Smooth muscle cell (in vitro differentiated cells): ENCODE measurements at regions not wholly inside any gene's neighbourhood (a gene's known extent, or its start where the extent isn't known, plus 50 kb on each side); places are given as distances from the start of the nearest gene placed in this dataset.
"Not testable (repeated sequence)": the region's sequence is repeated elsewhere in the genome, so short reads cannot be mapped to it uniquely, and the experiment has no call there.

Source experiments
- DNase-seq: peaks from one replicate; lab custom pipeline; 2025; ENCODE audit not compliant: unreplicated experiment; lab: John Stamatoyannopoulos, UW
- H2AFZ ChIP-seq: fragments of 200-600 bp; sonication (generic); 2 replicates; pipeline ENCODE4 v1.6.0; 2016; ENCODE audit warnings: antibody characterized with exemption, low read depth, mild to moderate bottlenecking
- H3F3A ChIP-seq: fragments of 200-600 bp; sonication (generic); 2 replicates; pipeline ENCODE4 v1.6.0; 2017; ENCODE audit warnings: antibody characterized with exemption, low read depth
- H3K27ac ChIP-seq: fragments of 200-600 bp; sonication (generic); 2 replicates; pipeline ENCODE4 v1.5.1; 2016; ENCODE audit warnings: low read depth, mild to moderate bottlenecking
- H3K27me3 ChIP-seq: fragments of 200-600 bp; sonication (generic); 2 replicates; pipeline ENCODE4 v1.6.1; 2016; ENCODE audit warnings: low read depth, mild to moderate bottlenecking
- H3K36me3 ChIP-seq: fragments of 200-600 bp; sonication (generic); 2 replicates; pipeline ENCODE4 v1.5.1; 2016; ENCODE audit warnings: low read depth
- H3K4me1 ChIP-seq: fragments of 200-600 bp; sonication (generic); 2 replicates; pipeline ENCODE4 v1.5.1; 2016; ENCODE audit warnings: low read depth
- H3K4me2 ChIP-seq: fragments of 200-600 bp; sonication (generic); 2 replicates; pipeline ENCODE4 v1.6.0; 2016; ENCODE audit warnings: mild to moderate bottlenecking
- H3K4me3 ChIP-seq: fragments of 200-600 bp; sonication (generic); 2 replicates; pipeline ENCODE4 v1.5.1; 2016; ENCODE audit warnings: mild to moderate bottlenecking
- H3K79me2 ChIP-seq: fragments of 200-600 bp; sonication (generic); 2 replicates; pipeline ENCODE4 v1.6.0; 2016; ENCODE audit warnings: low read depth, mild to moderate bottlenecking
- H3K9ac ChIP-seq: fragments of 200-600 bp; sonication (generic); 2 replicates; pipeline ENCODE4 v1.6.0; 2016; ENCODE audit warnings: low read depth
- H3K9me3 ChIP-seq: fragments of 200-600 bp; sonication (generic); replicated peaks from 2 replicates; pipeline ENCODE4 v1.5.1; 2016; ENCODE audit warnings: low read depth
- H4K20me1 ChIP-seq: fragments of 200-600 bp; sonication (generic); 2 replicates; pipeline ENCODE4 v1.6.0; 2016; ENCODE audit warnings: low read depth
- WGBS: methylation state at CpG from one replicate; pipeline ENCODE4 v1.1.7; 2016; ENCODE audit warnings: low lambda C conversion rate; 5-methylcytosine and 5-hydroxymethylcytosine counted together
- TF ChIP-seq, protein P1 (sequence below): fragments of 200-600 bp; sonication (generic); IDR thresholded peaks from 2 replicates; pipeline ENCODE4 v1.5.1; 2017; ENCODE audit warnings: borderline replicate concordance, mild to moderate bottlenecking, antibody characterized with exemption; ENCODE audit not compliant: insufficient read depth, poor library complexity, severe bottlenecking

DNA sequence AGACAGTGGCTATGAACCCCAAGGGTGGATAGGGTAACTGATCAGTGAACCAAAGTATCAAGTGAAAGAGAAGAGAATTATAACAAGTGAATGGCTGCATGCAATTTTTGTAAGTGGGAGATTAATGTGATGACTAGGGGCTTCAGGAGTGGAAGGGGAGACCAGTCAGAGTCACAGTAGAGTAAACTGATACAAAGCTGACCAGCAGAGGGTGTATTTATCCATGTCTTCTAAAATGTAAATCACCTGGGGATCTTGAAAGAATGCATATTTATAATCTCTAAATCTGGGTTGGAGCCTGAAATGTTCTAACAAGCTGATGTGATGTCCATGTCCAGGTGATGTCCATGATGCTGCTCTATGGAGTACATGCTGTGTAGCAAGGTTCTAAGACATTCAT is 1351.3 kb upstream of the CHAC2 start:
- H3K4me1 ChIP-seq = no peaks in the 10 kb centered on the region
- no peak overlapping the region for H3K4me3 ChIP-seq
- no peaks in the 10 kb centered on the region for H3K9me3 ChIP-seq
- H3F3A ChIP-seq = no peaks in the 10 kb centered on the region
- no peaks in the 10 kb centered on the region for H3K36me3 ChIP-seq
- H2AFZ ChIP-seq = no peak overlapping the region
- no peaks in the 10 kb centered on the region for H3K79me2 ChIP-seq
- DNase-seq = no peak
- H3K9ac ChIP-seq = no peak overlapping the region
- H3K27ac ChIP-seq = no peak overlapping the region
- H3K4me2 ChIP-seq = no peak overlapping the region
- no peaks in the 10 kb centered on the region for H4K20me1 ChIP-seq
- no peaks in the 10 kb centered on the region for H3K27me3 ChIP-seq
- TF ChIP-seq, protein P1, sequence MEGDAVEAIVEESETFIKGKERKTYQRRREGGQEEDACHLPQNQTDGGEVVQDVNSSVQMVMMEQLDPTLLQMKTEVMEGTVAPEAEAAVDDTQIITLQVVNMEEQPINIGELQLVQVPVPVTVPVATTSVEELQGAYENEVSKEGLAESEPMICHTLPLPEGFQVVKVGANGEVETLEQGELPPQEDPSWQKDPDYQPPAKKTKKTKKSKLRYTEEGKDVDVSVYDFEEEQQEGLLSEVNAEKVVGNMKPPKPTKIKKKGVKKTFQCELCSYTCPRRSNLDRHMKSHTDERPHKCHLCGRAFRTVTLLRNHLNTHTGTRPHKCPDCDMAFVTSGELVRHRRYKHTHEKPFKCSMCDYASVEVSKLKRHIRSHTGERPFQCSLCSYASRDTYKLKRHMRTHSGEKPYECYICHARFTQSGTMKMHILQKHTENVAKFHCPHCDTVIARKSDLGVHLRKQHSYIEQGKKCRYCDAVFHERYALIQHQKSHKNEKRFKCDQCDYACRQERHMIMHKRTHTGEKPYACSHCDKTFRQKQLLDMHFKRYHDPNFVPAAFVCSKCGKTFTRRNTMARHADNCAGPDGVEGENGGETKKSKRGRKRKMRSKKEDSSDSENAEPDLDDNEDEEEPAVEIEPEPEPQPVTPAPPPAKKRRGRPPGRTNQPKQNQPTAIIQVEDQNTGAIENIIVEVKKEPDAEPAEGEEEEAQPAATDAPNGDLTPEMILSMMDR = peak; percentile 24

DNA sequence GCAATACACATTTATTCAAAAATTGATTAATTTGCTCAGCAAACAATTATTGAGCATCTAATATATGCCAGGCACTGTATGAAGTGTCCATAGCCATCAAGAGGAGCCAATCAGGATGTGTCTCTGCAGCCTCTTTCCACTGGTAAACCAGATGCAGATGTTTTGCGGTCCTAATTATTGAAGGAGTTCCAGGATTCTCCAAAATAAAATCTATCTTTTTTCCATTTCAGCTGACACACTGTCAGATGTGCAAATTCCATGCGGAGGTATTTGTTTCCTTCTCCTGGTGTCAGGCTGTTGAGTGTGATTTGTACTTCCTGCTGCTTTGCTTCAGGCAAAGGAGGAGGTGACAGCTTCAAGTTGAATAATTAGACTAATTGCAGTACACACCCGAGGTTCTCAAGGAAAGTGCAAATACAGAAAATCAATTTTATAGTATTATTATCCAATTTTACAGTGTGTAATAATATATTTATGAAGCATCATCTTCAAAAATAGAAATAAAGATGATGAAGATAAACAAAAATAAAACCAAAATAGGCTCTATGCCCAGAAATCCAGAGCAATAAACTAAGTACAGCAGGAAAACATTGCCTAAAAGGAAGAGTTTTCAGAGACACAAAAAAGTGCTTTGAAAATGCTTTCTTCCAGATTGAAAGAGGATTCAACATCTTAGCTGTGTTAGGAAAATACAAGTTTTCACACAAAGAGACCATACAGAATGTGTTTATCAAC is 1352.9 kb upstream of the CHAC2 start:
- no peaks in the 10 kb centered on the region for H3K9me3 ChIP-seq
- no peaks in the 10 kb centered on the region for H4K20me1 ChIP-seq
- no peak for DNase-seq
- 56% methylated on average over 3 of the region's 3 CpGs for WGBS
- no peaks in the 10 kb centered on the region for H3K36me3 ChIP-seq
- H3K9ac ChIP-seq = no peak overlapping the region
- H3K79me2 ChIP-seq = no peaks in the 10 kb centered on the region
- H3K4me1 ChIP-seq = no peaks in the 10 kb centered on the region
- H3K27me3 ChIP-seq = no peaks in the 10 kb centered on the region
- no peaks in the 10 kb centered on the region for H3F3A ChIP-seq
- H3K27ac ChIP-seq = no peak overlapping the region
- no peak overlapping the region for H3K4me2 ChIP-seq
- TF ChIP-seq, protein P1 = no peak
- no peak overlapping the region for H2AFZ ChIP-seq
- H3K4me3 ChIP-seq = no peak overlapping the region

DNA sequence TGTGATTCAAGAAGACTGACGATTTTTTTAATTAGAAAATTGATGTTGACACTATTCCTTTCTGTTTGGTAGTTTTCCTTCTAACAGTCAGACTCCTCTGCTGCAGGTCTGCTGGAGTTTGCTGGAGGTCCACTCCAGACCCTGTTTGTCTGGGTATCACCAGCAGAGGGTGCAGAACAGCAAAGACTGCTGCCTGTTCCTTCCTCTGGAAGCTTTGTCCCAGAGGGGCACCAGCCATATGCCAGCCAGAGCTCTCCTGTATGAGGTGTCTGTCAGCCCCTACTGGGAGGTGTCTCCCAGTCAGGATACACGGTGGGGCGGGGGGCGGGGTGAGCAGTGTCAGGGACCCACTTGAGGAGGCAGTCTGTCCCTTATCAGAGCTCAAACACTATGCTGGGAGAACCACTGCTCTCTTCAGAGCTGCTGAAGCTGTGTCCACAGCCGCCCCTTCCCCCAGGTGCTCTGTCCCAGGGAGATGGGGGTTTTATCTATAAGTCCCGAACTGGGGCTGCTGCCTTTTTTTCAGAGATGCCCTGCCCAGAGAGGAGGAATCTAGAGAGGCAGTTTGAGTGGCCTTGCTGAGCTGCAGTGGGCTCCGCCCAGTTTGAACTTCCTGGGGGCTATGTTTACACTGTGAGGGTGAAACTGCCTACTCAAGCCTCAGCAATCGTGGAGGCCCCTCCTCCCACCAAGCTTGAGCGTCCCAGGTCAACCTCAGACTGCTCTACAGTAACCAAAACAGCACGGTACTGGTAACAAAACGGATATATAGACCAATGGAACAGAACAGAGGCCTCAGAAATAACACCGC is 1358.1 kb upstream of the CHAC2 start:
- H3K4me3 ChIP-seq, H3K27me3 ChIP-seq, H3K9me3 ChIP-seq, H3K9ac ChIP-seq, H3F3A ChIP-seq, H3K79me2 ChIP-seq, DNase-seq, H3K4me2 ChIP-seq, H3K36me3 ChIP-seq, H2AFZ ChIP-seq, H4K20me1 ChIP-seq, H3K4me1 ChIP-seq, H3K27ac ChIP-seq: not testable (repeated sequence)
- 79% methylated on average over 12 of the region's 12 CpGs for WGBS

DNA sequence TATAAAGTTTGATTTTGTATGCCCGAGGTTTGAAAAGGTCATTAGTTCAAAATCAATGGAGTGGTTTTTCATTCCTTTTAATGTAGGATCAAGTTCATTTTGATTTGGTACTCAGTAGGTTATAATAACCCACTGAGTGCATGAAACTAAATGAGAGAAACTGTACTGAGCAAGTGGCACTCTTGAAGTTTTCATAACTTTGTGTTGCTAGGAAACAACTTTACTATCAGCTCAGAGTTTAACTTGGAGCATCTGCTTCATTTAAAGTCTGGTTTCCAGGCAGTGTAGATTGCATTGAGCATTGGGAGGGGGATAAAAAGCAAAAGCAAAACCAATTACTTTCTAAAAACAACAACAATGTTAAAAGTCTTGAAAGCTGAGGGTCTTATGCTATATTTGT is 1361.6 kb upstream of the CHAC2 start:
- H3K27me3 ChIP-seq = no peaks in the 10 kb centered on the region
- DNase-seq = no peak
- no peak overlapping the region for H2AFZ ChIP-seq
- TF ChIP-seq, protein P1 = no peak
- no peaks in the 10 kb centered on the region for H3K9me3 ChIP-seq
- no peaks in the 10 kb centered on the region for H3K79me2 ChIP-seq
- H3K9ac ChIP-seq = no peak overlapping the region
- 94% methylated on average over 1 of the region's 1 CpG for WGBS
- H3K4me2 ChIP-seq = no peak overlapping the region
- H3K27ac ChIP-seq = no peak overlapping the region
- H3F3A ChIP-seq = no peaks in the 10 kb centered on the region
- no peaks in the 10 kb centered on the region for H3K36me3 ChIP-seq
- H4K20me1 ChIP-seq = no peaks in the 10 kb centered on the region
- no peak overlapping the region for H3K4me3 ChIP-seq
- no peaks in the 10 kb centered on the region for H3K4me1 ChIP-seq
